Transverse colon (tissue), 4 donors: ENCODE measurements at regions not wholly inside any gene's neighbourhood (a gene's known extent, or its start where the extent isn't known, plus 50 kb on each side); places are given as distances from the start of the nearest gene placed in this dataset.

Source experiments
- DNase-seq: peaks from one replicate; pipeline ENCODE4 v3.0.0-alpha.2; 2019
- H3K27ac ChIP-seq, 4 donors: fragments of 200-600 bp; sonication (generic); 2 replicates each; pipeline ENCODE4 v1.5.1; 2016 to 2018; ENCODE audit warnings: inconsistent platforms in 4 of 4
- H3K27me3 ChIP-seq: fragments of 200-600 bp; sonication (generic); 2 replicates; pipeline ENCODE4 v1.5.1; 2017; ENCODE audit warnings: inconsistent platforms
- H3K36me3 ChIP-seq, 4 donors: fragments of 200-600 bp; sonication (generic); 2 replicates each; pipeline ENCODE4 v1.5.1; 2017 to 2019; ENCODE audit warnings: inconsistent platforms in 4 of 4
- H3K4me1 ChIP-seq, 4 donors: fragments of 200-600 bp; sonication (generic); 2 replicates each; pipeline ENCODE4 v1.5.1; 2017 to 2020; ENCODE audit warnings: inconsistent platforms in 4 of 4
- H3K4me3 ChIP-seq, 4 donors: fragments of 200-600 bp; sonication (generic); 1 replicate in 1 of 4; 2 replicates in 3 of 4; pipeline versions ENCODE4 v1.5.1 to v1.6.1; 2017 to 2019; ENCODE audit warnings: inconsistent platforms in 4 of 4
- H3K9me3 ChIP-seq, 2 donors: fragments of 200-600 bp; sonication (generic); 2 replicates each; pipeline ENCODE4 v1.5.1; 2017 to 2019; ENCODE audit warnings: inconsistent platforms in 2 of 2
- CTCF ChIP-seq, 5 experiments: fragments of 200-600 bp in 3 of 5; fragments of 450-650 bp in 2 of 5; sonication (generic) in 3 of 5; IDR thresholded peaks; 1 replicate in 2 of 5; 2 replicates in 3 of 5; pipeline ENCODE4 v1.5.1; 2016 to 2017; ENCODE audit warnings: antibody characterized with exemption in 5 of 5, inconsistent platforms in 3 of 5, mild to moderate bottlenecking in 2 of 5, moderate library complexity in 1 of 5
- EP300 ChIP-seq: sonication (generic); formaldehyde crosslinking; IDR thresholded peaks from one replicate; pipeline ENCODE4 v1.6.1; 2017; ENCODE audit warnings: antibody characterized with exemption, low read depth
- POLR2A ChIP-seq: fragments of 450-650 bp; IDR thresholded peaks from one replicate; pipeline ENCODE4 v1.6.1; 2016; ENCODE audit warnings: antibody characterized with exemption, mild to moderate bottlenecking, moderate library complexity
- POLR2AphosphoS5 ChIP-seq, 3 donors: sonication (generic); formaldehyde crosslinking; IDR thresholded peaks; one replicate each; pipeline ENCODE4 v1.6.1; 2016; ENCODE audit warnings: antibody characterized with exemption in 3 of 3
- WGBS, 2 donors: methylation state at CpG; one replicate each; pipeline ENCODE4 v1.1.5; 2018; ENCODE audit warnings: low coverage in 1 of 2; 5-methylcytosine and 5-hydroxymethylcytosine counted together
- in situ Hi-C, 4 donors: fragments of 200-750 bp; cut with MboI; loops; one replicate each; pipeline versions ENCODE4 v1.15.0 to v1.15.1; 2017; ENCODE audit warnings: low sequenced_read_pairs in 3 of 4, low pct_ligation_motif_present in 1 of 4, low pct_unique_long_range_greater_than_20kb in 1 of 4
- intact Hi-C: fragments of 100-400 bp; cut with DNase I; formaldehyde crosslinking; loops from one replicate; pipeline ENCODE4 v1.15.1; 2023; ENCODE audit warnings: low total_unique reads

GRCh38 chr12:43283206-43283605, 268.8 kb downstream of the ADAMTS20 start:
- no peak for DNase-seq
- H3K4me1 ChIP-seq = no peaks in the 10 kb centered on the region
- H3K9me3 ChIP-seq = no peaks in the 10 kb centered on the region
- TF ChIP-seq POLR2A = no peak
- TF ChIP-seq CTCF (IDR thresholded peaks at IDR 0.05) = no peak
- no peak for TF ChIP-seq POLR2AphosphoS5 (IDR thresholded peaks at IDR 0.05)
- TF ChIP-seq EP300 = no peak
- H3K36me3 ChIP-seq = no peaks in the 10 kb centered on the region
- H3K4me3 ChIP-seq = no peak overlapping the region
- in situ Hi-C loops (loop anchor here in 2 of 4 donors (25.0 kb wide), 1 partner anchor 796 kb away; no protein-coding TSS in a partner anchor), intact Hi-C loops (no loop called here)
- no peaks in the 10 kb centered on the region for H3K27me3 ChIP-seq
- no peak overlapping the region for H3K27ac ChIP-seq

- H3K4me1 ChIP-seq = no peaks in the 10 kb centered on the region
- H3K27me3 ChIP-seq = no peaks in the 10 kb centered on the region
- TF ChIP-seq EP300 = no peak
- no peak for TF ChIP-seq POLR2A
- no peak for TF ChIP-seq POLR2AphosphoS5 (IDR thresholded peaks at IDR 0.05)
- no peak for TF ChIP-seq CTCF (IDR thresholded peaks at IDR 0.05)
- no peak overlapping the region for H3K4me3 ChIP-seq
- in situ Hi-C loops (loop anchor here in 2 of 4 donors (25.0 kb wide), 1 partner anchor 795 kb away; no protein-coding TSS in a partner anchor), intact Hi-C loops (no loop called here)
- H3K36me3 ChIP-seq = no peaks in the 10 kb centered on the region
- no peak for DNase-seq
- no peak overlapping the region for H3K27ac ChIP-seq
- H3K9me3 ChIP-seq = no peaks in the 10 kb centered on the region
Measured at GRCh38 chr12:43282106-43282505, 269.9 kb downstream of the ADAMTS20 start.

GRCh38 chr12:43281563-43281962, 270.4 kb downstream of the ADAMTS20 start:
- Histone ChIP-seq H3K27ac (no peak overlapping the region), H3K36me3 (no peaks in the 10 kb centered on the region), H3K27me3 (no peaks in the 10 kb centered on the region), H3K9me3 (no peaks in the 10 kb centered on the region), H3K4me1 (no peaks in the 10 kb centered on the region), H3K4me3 (no peak overlapping the region)
- WGBS, 2 donors = 80 to 89% methylated on average over 3 of the region's 3 CpGs
- in situ Hi-C loops (loop anchor here in 2 of 4 donors (25.0 kb wide), 1 partner anchor 794 kb away; no protein-coding TSS in a partner anchor), intact Hi-C loops (no loop called here)
- DNase-seq = no peak
- TF ChIP-seq CTCF (IDR thresholded peaks at IDR 0.05) (no peak), POLR2A (no peak), EP300 (no peak), POLR2AphosphoS5 (IDR thresholded peaks at IDR 0.05) (no peak)

- 55 to 72% methylated on average over 3 of the region's 3 CpGs for WGBS, 2 donors
- Histone ChIP-seq H3K4me1 (no peaks in the 10 kb centered on the region), H3K9me3 (no peaks in the 10 kb centered on the region), H3K27ac (no peak overlapping the region), H3K36me3 (no peaks in the 10 kb centered on the region), H3K27me3 (no peaks in the 10 kb centered on the region), H3K4me3 (no peak overlapping the region)
- intact Hi-C loops (no loop called here), in situ Hi-C loops (loop anchor here in 2 of 4 donors (25.0 kb wide), 1 partner anchor 791 kb away; no protein-coding TSS in a partner anchor)
- TF ChIP-seq POLR2AphosphoS5 (IDR thresholded peaks at IDR 0.05) (no peak), POLR2A (no peak), CTCF (IDR thresholded peaks at IDR 0.05) (no peak), EP300 (no peak)
- no peak for DNase-seq
Measured at GRCh38 chr12:43278541-43278832, 273.5 kb downstream of the ADAMTS20 start.
